HG02642 (cell line): ENCODE measurements at regions not wholly inside any gene's neighbourhood (a gene's known extent, or its start where the extent isn't known, plus 50 kb on each side); places are given as distances from the start of the nearest gene placed in this dataset.
"Not testable (repeated sequence)": the region's sequence is repeated elsewhere in the genome, so short reads cannot be mapped to it uniquely, and the experiment has no call there.

Source experiments
- ATAC-seq: cut with Tn5 transposase; IDR thresholded peaks from one replicate; pipeline ENCODE4 v1.9.1; 2021; ENCODE audit warnings: mild to moderate bottlenecking; ENCODE audit not compliant: unreplicated experiment, poor library complexity

- ATAC-seq: no peak
Observed at GRCh38 chr13:109947006-109947405, 160.6 kb upstream of the IRS2 start.

- no peak for ATAC-seq
Observed at GRCh38 chr13:109945206-109945960, 159.0 kb upstream of the IRS2 start.

- no peak for ATAC-seq
Observed at GRCh38 chr13:109941951-109942350, 155.6 kb upstream of the IRS2 start.

GRCh38 chr13:109941221-109941620 lies 154.8 kb upstream of the IRS2 start:
- ATAC-seq: no peak

DNA sequence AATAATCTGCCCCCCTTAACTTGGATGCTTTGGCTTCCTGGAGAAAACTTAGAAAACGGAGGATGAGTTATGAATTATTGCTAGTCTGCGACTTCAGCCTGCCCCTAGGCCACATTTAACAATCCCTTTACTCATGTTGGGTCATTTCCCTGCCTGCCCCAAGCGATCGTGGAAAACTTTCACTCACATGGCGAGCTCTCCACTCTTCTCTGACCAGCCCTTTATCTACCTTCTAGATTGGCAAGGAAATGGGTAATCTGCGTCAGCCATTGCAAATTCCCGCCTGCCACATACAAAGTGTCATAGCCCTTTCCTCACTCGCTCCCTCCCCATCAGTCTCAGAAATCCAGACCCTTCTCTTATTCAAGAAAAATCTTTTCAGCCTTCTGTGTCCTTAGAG lies 154.3 kb upstream of the IRS2 start:
- no peak for ATAC-seq

- ATAC-seq: no peak
Observed at GRCh38 chr13:109939838-109940237, 153.5 kb upstream of the IRS2 start.

DNA sequence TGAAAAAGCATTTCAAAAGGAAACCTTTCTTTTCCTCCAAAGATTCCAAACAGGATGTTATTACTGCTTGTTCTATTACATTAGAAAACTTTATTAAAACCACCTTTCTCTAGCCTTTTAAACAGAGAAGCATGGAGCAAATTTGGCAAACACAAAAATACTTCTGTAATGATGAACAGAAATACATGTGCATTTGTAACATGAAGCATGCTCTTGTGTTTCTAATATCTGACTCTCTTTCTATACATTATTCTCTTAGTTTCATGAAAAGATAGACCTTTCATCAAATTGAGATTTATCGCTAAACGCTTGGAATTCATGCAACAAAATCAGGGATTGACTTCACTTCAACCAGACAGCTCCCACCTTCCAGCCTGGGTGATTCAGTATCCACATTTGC lies 152.8 kb upstream of the IRS2 start:
- no peak for ATAC-seq

DNA sequence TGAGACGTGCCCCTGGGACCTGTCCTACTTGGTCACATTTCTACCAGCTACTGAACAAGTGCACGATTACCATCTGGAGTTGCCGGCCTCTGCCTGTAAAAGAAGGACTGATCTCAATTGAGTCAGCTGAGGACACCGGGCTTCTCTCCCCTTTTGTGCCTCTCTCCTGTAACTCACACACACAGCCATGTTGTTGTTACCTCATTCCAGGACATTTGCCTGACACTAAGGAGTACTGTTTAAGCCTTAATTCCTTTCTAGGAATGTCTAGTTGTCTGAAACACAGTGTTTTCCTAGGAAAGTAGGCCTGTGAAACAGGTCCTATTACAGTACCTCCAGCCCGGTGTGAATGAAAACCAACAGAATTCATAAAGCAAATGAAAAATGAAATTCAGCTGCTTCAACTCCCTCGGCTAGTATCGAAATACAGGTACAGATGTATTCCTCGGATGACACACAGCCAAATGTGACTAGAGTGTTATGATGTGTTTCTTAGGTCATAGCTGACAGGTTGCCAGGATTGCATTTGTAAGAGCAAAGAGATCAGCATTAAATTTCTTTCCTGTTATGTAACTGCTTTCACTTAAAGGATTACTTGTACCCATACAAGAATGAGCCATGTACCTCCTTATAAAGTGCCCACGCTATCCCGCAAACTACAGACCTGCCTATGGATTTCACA lies 152.0 kb upstream of the IRS2 start:
- no peak for ATAC-seq

DNA sequence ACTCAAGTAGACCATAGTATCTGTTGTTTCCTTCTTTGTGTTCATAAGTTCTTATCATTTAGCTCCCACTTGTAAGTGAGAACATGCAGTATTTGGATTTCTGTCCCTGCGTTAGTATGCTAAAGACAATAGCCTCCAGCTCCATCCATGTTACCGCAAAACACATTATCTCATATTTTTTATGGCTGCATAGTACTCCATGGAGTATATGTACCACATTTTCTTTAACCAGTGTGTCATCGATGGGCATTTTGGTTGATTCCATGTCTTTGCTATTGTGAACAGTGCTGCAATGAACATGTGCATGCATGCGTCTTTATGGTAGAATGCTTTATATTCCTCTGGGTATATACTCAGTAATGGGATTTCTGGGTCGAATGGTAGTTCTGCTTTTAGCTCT lies 148.1 kb upstream of the IRS2 start:
- not testable (repeated sequence) for ATAC-seq

DNA sequence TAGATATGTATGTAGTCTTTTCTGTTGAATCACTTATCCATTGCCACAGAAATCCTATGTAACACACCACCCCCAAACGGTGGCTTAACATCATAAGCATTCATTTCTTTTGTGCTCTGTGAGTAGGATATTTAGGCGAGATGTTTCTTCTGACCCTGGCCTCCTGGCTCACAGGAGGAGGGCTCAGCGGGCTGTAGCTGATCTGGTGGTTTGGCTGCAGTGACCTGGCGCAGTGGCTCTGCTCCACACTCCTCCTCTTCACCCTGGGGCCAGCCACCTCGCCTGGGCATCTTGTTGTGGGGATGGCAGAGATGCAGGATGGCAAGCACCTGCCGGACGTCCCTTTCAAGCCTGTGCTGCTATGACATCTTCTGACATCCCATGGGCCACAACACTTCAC lies 147.1 kb upstream of the IRS2 start:
- no peak for ATAC-seq

- ATAC-seq: no peak
Observed at GRCh38 chr13:109924376-109924775, 138.0 kb upstream of the IRS2 start.

DNA sequence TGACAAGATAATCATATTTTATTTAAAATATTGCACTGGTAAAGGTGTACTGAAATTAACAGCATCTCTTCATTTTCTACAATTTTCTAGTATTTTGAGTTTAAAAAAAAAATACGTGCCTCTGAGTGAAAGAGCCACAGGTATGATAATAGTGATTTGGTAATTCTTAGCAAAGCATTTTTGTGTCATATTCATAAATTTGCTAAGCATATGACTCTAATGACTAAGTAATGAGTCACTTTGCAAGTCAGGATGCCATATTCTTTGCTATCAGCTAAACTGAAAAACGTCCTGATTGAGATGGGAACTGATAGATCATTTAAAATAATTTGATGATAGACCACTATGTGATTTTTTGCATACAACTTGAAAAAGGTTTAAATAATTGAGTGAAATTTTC lies 136.1 kb upstream of the IRS2 start:
- ATAC-seq: no peak

DNA sequence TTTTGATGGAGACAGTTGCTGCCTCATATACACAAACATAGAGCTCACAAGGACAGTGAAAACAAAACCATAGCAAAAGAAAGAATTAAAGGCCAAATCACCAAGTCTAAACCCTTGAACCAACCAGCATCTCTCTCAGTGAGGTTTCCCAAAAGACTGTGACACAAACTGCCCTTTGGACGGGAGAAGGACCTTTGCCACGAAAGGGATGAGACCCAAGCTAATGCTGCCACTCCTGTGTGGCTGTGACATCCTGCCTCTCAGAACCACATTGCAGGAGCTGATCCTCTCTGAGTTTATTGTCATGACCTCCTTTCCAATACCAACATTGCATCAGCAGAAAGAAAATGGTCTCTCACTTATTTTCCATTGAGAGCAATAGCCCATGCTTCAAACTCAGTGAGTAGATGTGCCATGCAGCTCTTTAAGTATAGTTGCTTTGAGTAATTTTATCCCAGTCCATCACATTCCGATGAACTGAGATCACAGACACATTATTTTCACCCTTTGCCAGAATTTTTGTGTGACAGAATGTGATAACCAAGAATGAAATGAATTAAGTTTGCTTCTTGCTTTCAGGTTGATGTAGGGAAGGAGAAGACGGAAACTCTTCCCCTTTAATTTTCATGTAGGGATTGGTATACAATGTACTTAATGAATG lies 133.5 kb upstream of the IRS2 start:
- ATAC-seq: no peak

- ATAC-seq: no peak
Observed at GRCh38 chr13:109918179-109918711, 131.9 kb upstream of the IRS2 start.

- ATAC-seq: no peak
Observed at GRCh38 chr13:109917422-109917821, 131.0 kb upstream of the IRS2 start.

- no peak for ATAC-seq
Observed at GRCh38 chr13:109913936-109914510, 127.6 kb upstream of the IRS2 start.

DNA sequence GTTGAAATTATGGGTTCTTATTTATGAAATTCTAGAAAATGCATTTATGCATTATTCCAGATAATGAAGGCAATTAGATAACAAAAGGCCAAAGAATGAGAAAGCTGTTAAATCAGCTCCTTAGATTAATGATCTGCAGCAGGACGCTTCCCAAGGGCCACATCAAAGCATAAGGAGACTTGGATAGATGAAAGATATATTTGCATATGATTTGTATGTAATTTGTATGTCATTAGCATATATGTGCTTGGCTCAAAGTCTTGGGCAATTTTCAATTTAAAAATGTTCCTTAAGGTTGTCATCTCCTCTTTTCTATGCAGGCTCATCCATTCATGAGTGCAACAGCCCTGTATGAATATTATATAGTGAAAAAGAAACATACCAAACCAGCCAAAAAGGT lies 126.8 kb upstream of the IRS2 start:
- no peak for ATAC-seq

DNA sequence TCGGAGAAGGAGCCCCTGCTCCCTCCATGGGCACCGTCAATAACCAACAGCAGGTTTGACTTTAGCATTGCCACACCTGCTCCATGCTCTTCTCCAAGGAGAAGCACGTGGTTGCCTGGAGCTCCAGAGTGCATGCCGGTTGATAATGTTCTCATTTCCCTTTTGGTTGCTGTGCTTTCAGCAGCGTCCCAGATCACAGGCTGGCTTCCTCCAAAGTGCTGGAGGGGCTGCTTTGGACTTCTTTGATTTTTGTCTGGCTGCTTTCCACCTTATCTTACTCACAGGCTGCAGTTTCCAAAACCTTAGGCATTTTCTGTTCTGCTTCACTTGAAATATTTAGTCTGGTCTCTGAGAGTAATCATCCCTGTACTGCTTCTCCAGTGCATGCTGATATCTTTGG lies 123.8 kb upstream of the IRS2 start:
- no peak for ATAC-seq

- ATAC-seq: no peak
Observed at GRCh38 chr13:109906976-109907375, 120.6 kb upstream of the IRS2 start.

DNA sequence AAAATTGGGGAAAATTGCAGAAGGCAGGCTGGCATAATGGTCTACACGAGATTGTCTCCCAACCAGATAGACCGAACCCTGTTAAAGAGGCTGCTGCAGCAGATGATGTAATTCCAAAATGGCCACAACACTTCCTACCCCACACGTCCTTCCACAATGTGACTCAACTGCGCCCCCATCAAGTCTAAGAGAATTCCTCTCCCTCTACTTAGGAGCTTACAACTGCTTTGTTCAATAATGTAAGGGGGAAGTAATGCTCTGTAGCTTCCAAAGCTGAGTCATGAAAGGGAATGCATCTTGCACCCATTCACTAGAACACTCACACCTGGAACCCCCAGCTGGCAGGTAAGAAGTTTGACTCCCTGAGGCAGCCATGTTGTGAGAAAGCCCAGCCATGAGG lies 117.8 kb upstream of the IRS2 start:
- ATAC-seq: no peak

GRCh38 chr13:109900741-109901140 lies 114.4 kb upstream of the IRS2 start:
- no peak for ATAC-seq
